DND-41 (cell line): ENCODE measurements at regions not wholly inside any gene's neighbourhood (a gene's known extent, or its start where the extent isn't known, plus 50 kb on each side); places are given as distances from the start of the nearest gene placed in this dataset.

Source experiments
- CTCF ChIP-seq: IDR thresholded peaks from 2 replicates; pipeline ENCODE4 v1.5.1; 2012; ENCODE audit warnings: borderline replicate concordance, low read length, moderate library complexity, mild to moderate bottlenecking; ENCODE audit not compliant: poor library complexity, severe bottlenecking; ENCODE audit errors: extremely low read depth
- EZH2 ChIP-seq: IDR thresholded peaks from 3 replicates; pipeline ENCODE4 v1.6.1; 2012; ENCODE audit warnings: borderline replicate concordance, low read depth, mild to moderate bottlenecking, moderate library complexity, low read length, inconsistent platforms; ENCODE audit not compliant: severe bottlenecking

GRCh38 chr4:114279711-114280110 lies 300.3 kb upstream of the ARSJ start:
- TF ChIP-seq CTCF (no peak), EZH2 (no peak)
